ENCODE measurements at regions not wholly inside any gene's neighbourhood (a gene's known extent, or its start where the extent isn't known, plus 50 kb on each side); places are given as distances from the start of the nearest gene placed in this dataset.
"Not testable (repeated sequence)": the region's sequence is repeated elsewhere in the genome, so short reads cannot be mapped to it uniquely, and the experiment has no call there.

- no peaks in the 10 kb centered on the region for H3K36me3 ChIP-seq (ENCODE audit: insufficient read depth, low read length)
- no peaks in the 10 kb centered on the region for H4K20me1 ChIP-seq (ENCODE audit: insufficient read depth, low read length)
- H3K9ac ChIP-seq (ENCODE audit: low read length), result peak overlapping the region; percentile 68
- no peak for TF ChIP-seq CTCF (IDR thresholded peaks at IDR 0.05; ENCODE audit: insufficient read depth, low read depth, low read length)
- no peak for TF ChIP-seq EZH2 (IDR thresholded peaks at IDR 0.05; ENCODE audit: insufficient read depth, low read length)
- no peaks in the 10 kb centered on the region for H3K36me3 Mint-ChIP-seq (ENCODE audit: low read depth, unreplicated experiment)
- peaks cover 6% of the 10 kb centered on the region for H3K4me1 Mint-ChIP-seq (ENCODE audit: low read depth, unreplicated experiment)
- no peaks in the 10 kb centered on the region for H3K27me3 Mint-ChIP-seq (ENCODE audit: low read depth, unreplicated experiment)
- H3K9me3 ChIP-seq (ENCODE audit: insufficient read depth, low read depth, low read length), result no peaks in the 10 kb centered on the region
- H3K4me2 ChIP-seq (ENCODE audit: low read length), result no peak overlapping the region
- no peak overlapping the region for H3K4me3 ChIP-seq (ENCODE audit: insufficient read depth, low read depth, low read length)
- no peaks in the 10 kb centered on the region for H3K27me3 ChIP-seq (ENCODE audit: insufficient read depth, low read length)
- no peak overlapping the region for H3K4me3 Mint-ChIP-seq (ENCODE audit: unreplicated experiment)
- peak overlapping the region; percentile 27 for H3K27ac Mint-ChIP-seq (ENCODE audit: unreplicated experiment)
- H3K9me3 Mint-ChIP-seq (ENCODE audit: unreplicated experiment), result no peaks in the 10 kb centered on the region
- H2AFZ ChIP-seq (ENCODE audit: low read depth, low read length), result no peak overlapping the region
- DNase-seq (ENCODE audit: low read depth) (peak; percentile 32), FAIRE-seq (no peak)
- no peaks in the 10 kb centered on the region for H3K79me2 ChIP-seq (ENCODE audit: insufficient read depth, low read length)
- peaks cover 13% of the 10 kb centered on the region for H3K4me1 ChIP-seq (ENCODE audit: insufficient read depth, low read length)
- peak overlapping the region; percentile 90 for H3K27ac ChIP-seq (ENCODE audit: low read depth, low read length)
Measured at GRCh38 chr3:147299656-147300055, 106.7 kb downstream of the ZIC4 start.

GRCh38 chr3:147298511-147298982 is 107.8 kb downstream of the ZIC4 start:
- Mint-ChIP-seq H3K36me3 (ENCODE audit: low read depth, unreplicated experiment) (no peaks in the 10 kb centered on the region), H3K4me3 (ENCODE audit: unreplicated experiment) (no peak overlapping the region), H3K27me3 (ENCODE audit: low read depth, unreplicated experiment) (no peaks in the 10 kb centered on the region), H3K27ac (ENCODE audit: unreplicated experiment) (peak overlapping the region; percentile 76), H3K9me3 (ENCODE audit: unreplicated experiment) (no peaks in the 10 kb centered on the region), H3K4me1 (ENCODE audit: low read depth, unreplicated experiment) (peaks cover 6% of the 10 kb centered on the region)
- Histone ChIP-seq H2AFZ (ENCODE audit: low read depth, low read length) (no peak overlapping the region), H3K4me3 (ENCODE audit: insufficient read depth, low read depth, low read length) (peak overlapping the region; percentile 24), H3K27me3 (ENCODE audit: insufficient read depth, low read length) (no peaks in the 10 kb centered on the region), H4K20me1 (ENCODE audit: insufficient read depth, low read length) (no peaks in the 10 kb centered on the region), H3K4me1 (ENCODE audit: insufficient read depth, low read length) (peaks cover 13% of the 10 kb centered on the region), H3K79me2 (ENCODE audit: insufficient read depth, low read length) (no peaks in the 10 kb centered on the region), H3K9ac (ENCODE audit: low read length) (peak overlapping the region; percentile 68), H3K27ac (ENCODE audit: low read depth, low read length) (peak overlapping the region; percentile 90), H3K36me3 (ENCODE audit: insufficient read depth, low read length) (no peaks in the 10 kb centered on the region), H3K9me3 (ENCODE audit: insufficient read depth, low read depth, low read length) (no peaks in the 10 kb centered on the region), H3K4me2 (ENCODE audit: low read length) (peak overlapping the region; percentile 74)
- no peak for TF ChIP-seq EZH2 (IDR thresholded peaks at IDR 0.05; ENCODE audit: insufficient read depth, low read length)
- no peak for TF ChIP-seq CTCF (IDR thresholded peaks at IDR 0.05; ENCODE audit: insufficient read depth, low read depth, low read length)
- DNase-seq (ENCODE audit: low read depth), result peak; percentile 100
- peak; percentile 98 for FAIRE-seq

- H3K27me3 Mint-ChIP-seq (ENCODE audit: low read depth, unreplicated experiment), result no peaks in the 10 kb centered on the region
- H3K4me3 ChIP-seq (ENCODE audit: insufficient read depth, low read depth, low read length), result peak overlapping the region; percentile 24
- H3K4me2 ChIP-seq (ENCODE audit: low read length), result peak overlapping the region; percentile 74
- H3K36me3 ChIP-seq (ENCODE audit: insufficient read depth, low read length), result no peaks in the 10 kb centered on the region
- no peak for FAIRE-seq
- H3K9ac ChIP-seq (ENCODE audit: low read length), result peak overlapping the region; percentile 62
- H3K36me3 Mint-ChIP-seq (ENCODE audit: low read depth, unreplicated experiment), result no peaks in the 10 kb centered on the region
- peak overlapping the region; percentile 90 for H3K27ac ChIP-seq (ENCODE audit: low read depth, low read length)
- H3K4me1 Mint-ChIP-seq (ENCODE audit: low read depth, unreplicated experiment), result peaks cover 6% of the 10 kb centered on the region
- H3K4me3 Mint-ChIP-seq (ENCODE audit: unreplicated experiment), result no peak overlapping the region
- H3K4me1 ChIP-seq (ENCODE audit: insufficient read depth, low read length), result peaks cover 13% of the 10 kb centered on the region
- no peaks in the 10 kb centered on the region for H3K9me3 ChIP-seq (ENCODE audit: insufficient read depth, low read depth, low read length)
- no peaks in the 10 kb centered on the region for H3K79me2 ChIP-seq (ENCODE audit: insufficient read depth, low read length)
- no peak overlapping the region for H2AFZ ChIP-seq (ENCODE audit: low read depth, low read length)
- no peaks in the 10 kb centered on the region for H3K9me3 Mint-ChIP-seq (ENCODE audit: unreplicated experiment)
- no peak for DNase-seq (ENCODE audit: low read depth)
- no peaks in the 10 kb centered on the region for H3K27me3 ChIP-seq (ENCODE audit: insufficient read depth, low read length)
- peak overlapping the region; percentile 20 for H3K27ac Mint-ChIP-seq (ENCODE audit: unreplicated experiment)
- H4K20me1 ChIP-seq (ENCODE audit: insufficient read depth, low read length), result no peaks in the 10 kb centered on the region
- no peak for TF ChIP-seq EZH2 (IDR thresholded peaks at IDR 0.05; ENCODE audit: insufficient read depth, low read length)
- peak; percentile 6 for TF ChIP-seq CTCF (IDR thresholded peaks at IDR 0.05; ENCODE audit: insufficient read depth, low read depth, low read length)
Measured at GRCh38 chr3:147297761-147298350, 108.5 kb downstream of the ZIC4 start.

GRCh38 chr3:147287370-147287769 is 119.0 kb downstream of the ZIC4 start:
- not testable (repeated sequence) for H3K9me3 ChIP-seq (ENCODE audit: insufficient read depth, low read depth, low read length); H3K4me3 ChIP-seq (ENCODE audit: insufficient read depth, low read depth, low read length); DNase-seq (ENCODE audit: low read depth); H4K20me1 ChIP-seq (ENCODE audit: insufficient read depth, low read length); H3K27ac Mint-ChIP-seq (ENCODE audit: unreplicated experiment); H2AFZ ChIP-seq (ENCODE audit: low read depth, low read length); H3K36me3 Mint-ChIP-seq (ENCODE audit: low read depth, unreplicated experiment); H3K9ac ChIP-seq (ENCODE audit: low read length); FAIRE-seq; H3K27me3 Mint-ChIP-seq (ENCODE audit: low read depth, unreplicated experiment); H3K4me2 ChIP-seq (ENCODE audit: low read length); H3K4me1 Mint-ChIP-seq (ENCODE audit: low read depth, unreplicated experiment); H3K36me3 ChIP-seq (ENCODE audit: insufficient read depth, low read length); H3K4me3 Mint-ChIP-seq (ENCODE audit: unreplicated experiment); H3K79me2 ChIP-seq (ENCODE audit: insufficient read depth, low read length); H3K9me3 Mint-ChIP-seq (ENCODE audit: unreplicated experiment); H3K27me3 ChIP-seq (ENCODE audit: insufficient read depth, low read length); H3K4me1 ChIP-seq (ENCODE audit: insufficient read depth, low read length); H3K27ac ChIP-seq (ENCODE audit: low read depth, low read length)
